ENCODE measurements at regions not wholly inside any gene's neighbourhood (a gene's known extent, or its start where the extent isn't known, plus 50 kb on each side); places are given as distances from the start of the nearest gene placed in this dataset.
"Not testable (repeated sequence)": the region's sequence is repeated elsewhere in the genome, so short reads cannot be mapped to it uniquely, and the experiment has no call there.

DNA sequence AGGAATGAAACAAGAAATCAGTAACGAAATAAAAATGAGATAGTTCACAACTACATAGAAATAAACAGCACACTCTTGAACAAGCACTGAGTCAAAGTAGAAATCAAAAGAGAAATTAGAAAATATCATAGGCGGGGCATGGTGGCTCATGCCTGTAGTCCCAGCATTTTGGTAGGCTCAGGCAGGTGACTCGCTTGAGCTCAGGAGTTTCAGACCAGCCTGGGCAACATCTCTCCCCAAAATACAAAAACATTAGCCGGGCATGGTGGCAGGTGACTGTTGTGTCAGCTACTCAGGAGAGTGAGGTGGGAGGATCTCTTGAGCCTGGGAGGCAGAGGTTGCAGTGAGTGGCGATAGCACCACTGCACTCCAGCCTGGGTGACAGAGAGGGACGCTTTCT lies 714.4 kb downstream of the GLUD2 start:
- no peak for DNase-seq (ENCODE audit: low read depth in 2 of 2)
- TF ChIP-seq, protein P1, sequence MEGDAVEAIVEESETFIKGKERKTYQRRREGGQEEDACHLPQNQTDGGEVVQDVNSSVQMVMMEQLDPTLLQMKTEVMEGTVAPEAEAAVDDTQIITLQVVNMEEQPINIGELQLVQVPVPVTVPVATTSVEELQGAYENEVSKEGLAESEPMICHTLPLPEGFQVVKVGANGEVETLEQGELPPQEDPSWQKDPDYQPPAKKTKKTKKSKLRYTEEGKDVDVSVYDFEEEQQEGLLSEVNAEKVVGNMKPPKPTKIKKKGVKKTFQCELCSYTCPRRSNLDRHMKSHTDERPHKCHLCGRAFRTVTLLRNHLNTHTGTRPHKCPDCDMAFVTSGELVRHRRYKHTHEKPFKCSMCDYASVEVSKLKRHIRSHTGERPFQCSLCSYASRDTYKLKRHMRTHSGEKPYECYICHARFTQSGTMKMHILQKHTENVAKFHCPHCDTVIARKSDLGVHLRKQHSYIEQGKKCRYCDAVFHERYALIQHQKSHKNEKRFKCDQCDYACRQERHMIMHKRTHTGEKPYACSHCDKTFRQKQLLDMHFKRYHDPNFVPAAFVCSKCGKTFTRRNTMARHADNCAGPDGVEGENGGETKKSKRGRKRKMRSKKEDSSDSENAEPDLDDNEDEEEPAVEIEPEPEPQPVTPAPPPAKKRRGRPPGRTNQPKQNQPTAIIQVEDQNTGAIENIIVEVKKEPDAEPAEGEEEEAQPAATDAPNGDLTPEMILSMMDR (IDR thresholded peaks at IDR 0.05; ENCODE audit: low read depth, low read length): no peak
- H3K4me3 ChIP-seq (replicated peaks in 1 of 2; ENCODE audit: low read depth in 2 of 2, low read length in 2 of 2): no peak overlapping the region

DNA sequence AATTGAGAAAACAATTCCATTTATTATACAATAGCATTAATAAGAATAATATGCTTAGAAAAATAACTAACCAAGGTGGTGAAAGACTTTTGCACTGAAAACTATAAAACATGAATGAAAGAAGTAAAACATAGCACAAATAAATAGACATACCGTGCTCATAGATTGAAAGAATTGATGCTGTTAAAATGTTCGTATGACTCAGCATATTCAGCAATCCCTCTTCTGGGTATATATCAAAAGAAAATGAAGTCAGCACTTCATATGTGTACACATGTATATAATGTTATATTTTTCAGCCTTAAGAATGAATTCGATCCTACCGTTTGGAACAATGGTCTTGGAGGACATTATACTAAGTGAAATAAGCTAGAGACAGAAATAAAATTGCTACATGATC lies 716.3 kb downstream of the GLUD2 start:
- no peak for DNase-seq (ENCODE audit: low read depth in 2 of 2)
- TF ChIP-seq, protein P1 (IDR thresholded peaks at IDR 0.05; ENCODE audit: low read depth, low read length): no peak
- H3K4me3 ChIP-seq (replicated peaks in 1 of 2; ENCODE audit: low read depth in 2 of 2, low read length in 2 of 2): no peak overlapping the region

DNA sequence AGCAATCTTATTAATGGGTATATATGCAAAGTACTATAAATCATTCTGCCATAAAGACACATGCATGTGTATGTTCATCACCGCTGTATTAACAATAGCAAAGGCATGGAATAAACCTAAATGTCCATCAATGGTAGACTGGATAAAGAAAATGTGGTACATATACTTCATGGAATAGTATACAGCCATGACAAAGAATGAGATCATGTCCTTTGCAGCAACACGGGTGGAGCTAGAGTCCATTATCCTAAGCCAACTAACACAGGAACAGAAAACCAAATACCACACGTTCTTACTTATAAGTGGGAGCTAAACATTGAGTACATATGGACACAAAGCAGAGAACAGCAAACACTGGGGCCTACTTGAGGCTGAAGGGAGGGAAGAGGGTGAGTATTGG lies 720.8 kb downstream of the GLUD2 start:
- H3K4me3 ChIP-seq (replicated peaks in 1 of 2; ENCODE audit: low read depth in 2 of 2, low read length in 2 of 2); DNase-seq (ENCODE audit: low read depth in 2 of 2): not testable (repeated sequence)

DNA sequence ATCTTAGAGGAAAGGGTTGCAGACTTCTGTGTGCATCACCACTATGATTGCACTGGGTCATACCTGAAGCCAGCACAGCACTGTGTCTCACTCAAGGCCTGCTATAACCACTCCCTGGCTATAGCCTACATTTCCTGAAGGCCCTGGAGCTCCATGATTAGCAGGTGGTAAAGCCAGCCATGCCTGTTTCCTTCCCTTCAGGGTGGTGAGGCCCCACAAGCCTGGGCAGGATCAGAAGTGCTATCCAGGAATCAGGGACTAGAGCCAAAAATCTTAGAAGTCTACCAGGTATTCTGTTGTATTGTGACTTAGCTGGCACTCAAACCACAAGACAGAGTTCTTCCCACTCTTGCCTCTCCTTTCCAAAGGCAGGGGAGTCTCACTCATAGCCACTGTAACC lies 734.6 kb downstream of the GLUD2 start:
- no peak for DNase-seq (ENCODE audit: low read depth in 2 of 2)
- TF ChIP-seq, protein P1 (IDR thresholded peaks at IDR 0.05; ENCODE audit: low read depth, low read length): no peak
- H3K4me3 ChIP-seq (replicated peaks in 1 of 2; ENCODE audit: low read depth in 2 of 2, low read length in 2 of 2): no peak overlapping the region

DNA sequence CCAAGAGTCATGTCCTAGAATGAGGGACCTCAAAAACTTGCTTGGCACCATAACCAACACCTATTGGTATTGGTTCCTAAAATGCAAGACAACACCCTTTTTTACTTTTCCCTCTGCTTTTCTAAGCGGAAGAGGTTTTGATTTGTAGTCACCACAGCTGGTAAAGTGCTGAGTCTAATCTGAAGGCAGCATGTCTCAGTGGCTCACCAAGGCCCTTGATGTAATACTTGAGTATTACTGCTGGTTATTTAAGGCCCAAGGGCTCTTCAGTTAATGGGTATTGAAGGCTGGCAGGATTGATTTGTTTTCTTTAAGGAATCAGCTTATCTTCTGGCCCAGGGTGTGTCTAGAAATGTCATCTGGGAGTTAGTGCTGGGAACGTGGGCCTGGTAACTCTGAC lies 735.1 kb downstream of the GLUD2 start:
- TF ChIP-seq, protein P1 (IDR thresholded peaks at IDR 0.05; ENCODE audit: low read depth, low read length): no peak
- H3K4me3 ChIP-seq (replicated peaks in 1 of 2; ENCODE audit: low read depth in 2 of 2, low read length in 2 of 2): no peak overlapping the region
- no peak for DNase-seq (ENCODE audit: low read depth in 2 of 2)

DNA sequence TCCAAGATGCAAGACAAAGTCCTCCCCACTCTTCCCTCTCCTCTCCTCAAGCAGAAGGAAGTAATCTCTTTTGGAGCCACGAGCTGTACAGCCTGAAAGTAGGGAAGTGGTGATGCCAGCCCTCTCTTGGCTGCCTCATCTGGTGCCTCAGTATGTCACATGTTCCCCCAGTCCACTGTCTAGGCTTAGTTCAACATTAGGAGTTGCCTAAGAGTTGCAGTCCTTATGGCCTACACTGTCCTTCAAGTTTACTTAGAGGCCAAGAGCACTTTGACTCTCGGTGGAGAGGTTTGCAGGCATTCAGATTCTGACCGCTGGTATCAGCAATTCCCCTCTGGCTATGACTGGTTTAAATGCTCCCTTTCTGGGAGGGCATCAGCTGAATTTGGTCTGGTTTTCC lies 735.6 kb downstream of the GLUD2 start:
- H3K4me3 ChIP-seq (replicated peaks in 1 of 2; ENCODE audit: low read depth in 2 of 2, low read length in 2 of 2): no peak overlapping the region
- no peak for DNase-seq (ENCODE audit: low read depth in 2 of 2)
- TF ChIP-seq, protein P1 (IDR thresholded peaks at IDR 0.05; ENCODE audit: low read depth, low read length): no peak

DNA sequence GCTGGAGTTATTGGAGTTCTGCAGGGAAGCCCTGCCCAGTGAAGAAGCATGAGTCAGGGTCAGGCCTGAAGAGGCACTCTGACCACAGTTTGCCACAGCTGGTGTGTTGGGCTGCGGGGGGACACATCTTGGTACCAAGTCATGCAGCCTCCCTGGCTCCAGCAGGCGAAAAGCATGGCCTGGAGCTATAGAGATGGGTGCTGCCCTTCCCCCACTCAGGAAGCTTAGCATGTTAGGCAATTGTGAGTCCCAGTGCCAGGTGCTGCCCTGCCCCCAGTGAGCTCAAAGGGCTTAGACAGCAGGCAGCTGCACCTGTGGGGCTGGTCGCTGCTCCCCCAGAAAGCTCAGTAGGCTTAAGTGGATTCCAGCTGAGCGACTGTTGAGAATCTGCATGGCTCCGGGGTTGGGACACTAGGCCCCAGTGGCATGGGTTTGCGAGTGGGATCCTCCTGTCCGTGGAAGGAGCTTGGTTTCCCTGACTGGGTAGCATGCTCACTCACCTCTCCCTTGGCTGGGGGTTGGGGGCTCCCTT lies 755.5 kb downstream of the GLUD2 start:
- no peak for DNase-seq (ENCODE audit: low read depth in 2 of 2)
- TF ChIP-seq, protein P1 (IDR thresholded peaks at IDR 0.05; ENCODE audit: low read depth, low read length): no peak
- no peak overlapping the region for H3K4me3 ChIP-seq (replicated peaks in 1 of 2; ENCODE audit: low read depth in 2 of 2, low read length in 2 of 2)
